MG63 (cell line): ENCODE measurements at regions not wholly inside any gene's neighbourhood (a gene's known extent, or its start where the extent isn't known, plus 50 kb on each side); places are given as distances from the start of the nearest gene placed in this dataset.
"Not testable (repeated sequence)": the region's sequence is repeated elsewhere in the genome, so short reads cannot be mapped to it uniquely, and the experiment has no call there.

Source experiments
- DNase-seq: peaks from one replicate; pipeline ENCODE4 v3.0.0-alpha.2; 2020
- H3K27me3 ChIP-seq: fragments of 250-450 bp; sonication (Bioruptor Pico); 2 replicates; pipeline ENCODE4 v1.5.1; 2020; ENCODE audit warnings: mild to moderate bottlenecking, moderate library complexity
- H3K36me3 ChIP-seq: fragments of 250-450 bp; sonication (Bioruptor Pico); 2 replicates; pipeline ENCODE4 v1.5.1; 2020; ENCODE audit warnings: mild to moderate bottlenecking, moderate library complexity
- H3K4me3 ChIP-seq: fragments of 250-450 bp; sonication (Bioruptor Pico); 2 replicates; pipeline ENCODE4 v1.5.1; 2020; ENCODE audit warnings: mild to moderate bottlenecking, moderate library complexity
- H3K9me3 ChIP-seq: fragments of 250-450 bp; sonication (Bioruptor Pico); 2 replicates; pipeline ENCODE4 v1.5.1; 2020; ENCODE audit warnings: mild to moderate bottlenecking, moderate library complexity

DNA sequence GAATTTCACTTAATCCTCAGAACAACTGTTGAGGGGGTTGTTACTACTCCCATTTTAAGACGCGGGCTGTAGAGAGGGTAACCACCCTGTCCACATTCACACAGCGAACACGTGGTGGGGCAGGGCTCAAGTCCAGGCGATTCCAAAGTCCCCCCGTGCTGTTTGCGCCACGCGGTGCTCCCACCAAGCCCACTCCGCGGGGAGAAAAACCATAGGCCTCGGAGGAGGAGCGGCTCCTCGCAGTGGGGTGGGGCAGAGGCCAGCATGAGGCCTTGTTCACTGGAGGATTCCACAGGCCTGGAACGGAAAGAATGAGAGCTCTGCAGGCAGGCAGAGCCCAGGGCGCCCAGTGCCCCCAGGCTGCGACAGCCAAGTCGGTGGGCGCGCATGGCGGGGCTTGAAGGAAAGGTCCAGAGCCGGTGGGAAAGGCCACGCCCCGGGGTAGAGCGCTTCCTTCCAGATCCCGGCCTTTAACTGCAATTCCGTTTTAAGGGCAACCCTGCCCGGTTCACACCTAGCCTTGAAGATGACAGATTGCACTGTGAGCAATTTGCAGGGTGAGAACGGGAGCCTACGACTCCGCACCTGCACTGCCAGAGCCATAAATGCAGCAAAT is 161.8 kb upstream of the TBL1XR1 start:
- Histone ChIP-seq H3K9me3 (no peaks in the 10 kb centered on the region), H3K27me3 (no peaks in the 10 kb centered on the region), H3K4me3 (no peak overlapping the region), H3K36me3 (no peaks in the 10 kb centered on the region)
- peak; percentile 30 for DNase-seq

DNA sequence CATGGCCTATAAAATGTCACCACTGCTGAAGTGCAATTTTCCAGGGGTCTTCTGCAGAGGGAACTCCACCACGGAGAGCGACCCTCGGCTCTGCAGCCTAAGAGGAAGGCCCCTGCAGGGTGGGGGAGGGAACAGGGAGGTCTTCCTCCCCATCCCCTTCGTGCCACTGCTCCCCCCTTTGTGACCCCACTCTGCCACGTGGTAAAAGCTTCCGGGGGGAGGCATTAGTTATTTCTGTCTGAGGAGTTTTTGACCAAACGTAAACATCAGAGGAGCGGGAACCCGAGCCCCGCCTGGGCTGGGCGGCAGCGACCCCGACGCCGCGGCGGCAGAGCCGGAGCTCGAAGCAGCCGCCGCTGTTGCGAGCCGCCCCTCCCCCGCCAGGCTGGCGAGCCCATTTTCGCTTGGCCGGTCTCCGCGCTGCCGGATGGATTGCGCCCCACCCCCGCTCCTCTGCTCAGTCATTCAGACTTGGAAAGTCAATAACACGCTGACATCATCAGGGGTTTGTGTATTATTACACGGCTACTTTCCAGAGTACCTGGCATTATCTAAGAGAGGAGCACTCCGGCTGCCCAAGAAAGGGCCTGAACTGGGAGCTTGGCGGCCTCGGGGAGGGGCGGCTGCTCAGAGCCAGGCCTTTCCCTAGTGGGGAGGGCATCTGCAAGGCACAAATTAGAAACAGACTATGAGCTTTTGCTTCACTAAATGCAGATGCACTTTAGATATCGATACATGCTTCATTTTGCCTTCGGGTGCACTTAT is 162.5 kb upstream of the TBL1XR1 start:
- DNase-seq = peak; percentile 92

DNA sequence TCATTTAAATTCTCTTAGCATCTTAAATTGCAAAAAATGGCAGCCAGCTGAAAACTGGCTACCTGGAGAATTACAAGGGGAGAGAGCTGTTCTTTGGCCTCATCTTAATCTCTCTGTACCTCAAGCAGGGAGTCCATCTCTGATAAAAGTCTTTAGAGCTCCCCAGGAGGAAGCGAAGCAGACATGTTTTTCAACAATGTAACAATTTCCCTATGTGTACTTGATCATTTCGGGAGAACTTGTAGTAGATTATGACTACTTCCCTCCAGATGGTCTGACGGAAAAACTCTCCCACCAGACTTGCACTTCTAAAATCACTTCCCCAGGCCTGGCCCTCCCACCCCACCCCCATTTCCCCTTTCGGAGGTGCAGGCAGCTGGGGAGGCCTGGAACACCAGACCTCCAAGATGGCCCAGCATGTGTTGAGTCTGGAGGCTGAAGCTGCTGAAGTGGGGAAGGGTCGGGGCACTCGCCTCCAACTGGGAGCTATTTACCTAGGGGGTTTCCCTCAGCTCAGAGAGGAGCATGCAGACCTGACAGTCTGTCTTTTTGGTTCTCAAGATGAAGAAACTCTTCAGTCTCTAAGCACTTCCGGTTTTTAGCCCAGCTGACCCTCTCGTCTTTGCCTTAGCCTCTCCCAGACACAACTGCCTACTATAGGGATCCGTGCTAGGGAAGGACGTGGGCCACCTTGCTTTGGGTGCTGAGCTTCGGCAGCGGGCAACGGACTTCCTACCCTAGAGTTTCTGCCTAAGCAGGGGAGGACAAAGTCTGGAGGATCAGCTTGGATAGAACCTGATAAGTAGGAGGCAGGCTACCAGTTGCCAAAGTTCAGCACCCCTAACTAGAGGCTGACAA is 164.0 kb upstream of the TBL1XR1 start:
- no peak overlapping the region for H3K4me3 ChIP-seq
- no peaks in the 10 kb centered on the region for H3K27me3 ChIP-seq
- no peak for DNase-seq
- no peaks in the 10 kb centered on the region for H3K9me3 ChIP-seq
- no peaks in the 10 kb centered on the region for H3K36me3 ChIP-seq

More for the DNA sequence above, 162.5 kb upstream of the TBL1XR1 start:
- Histone ChIP-seq H3K36me3 (no peaks in the 10 kb centered on the region), H3K4me3 (no peak overlapping the region), H3K9me3 (no peaks in the 10 kb centered on the region), H3K27me3 (no peaks in the 10 kb centered on the region)

DNA sequence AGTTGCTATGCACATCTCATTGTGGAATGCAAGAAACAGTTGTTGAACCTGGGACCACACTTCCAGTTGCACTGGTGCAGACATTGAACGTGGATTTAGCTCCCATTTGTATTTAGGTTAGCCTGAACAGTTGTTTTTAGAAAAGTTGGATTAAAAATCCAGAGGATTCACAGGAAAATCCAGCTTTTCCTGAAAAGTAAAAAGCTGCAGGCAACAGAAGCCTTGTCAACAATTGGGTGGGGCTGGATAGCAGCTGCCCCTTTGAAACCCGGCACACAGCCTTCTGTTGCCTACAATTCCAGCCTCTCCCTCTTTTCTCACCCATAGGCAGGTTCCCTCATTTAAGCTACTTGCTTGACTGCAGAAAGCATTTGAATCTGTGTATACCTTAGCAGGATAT is 165.3 kb upstream of the TBL1XR1 start:
- Histone ChIP-seq H3K36me3 (no peaks in the 10 kb centered on the region), H3K27me3 (no peaks in the 10 kb centered on the region), H3K9me3 (no peaks in the 10 kb centered on the region), H3K4me3 (no peak overlapping the region)
- DNase-seq = no peak

DNA sequence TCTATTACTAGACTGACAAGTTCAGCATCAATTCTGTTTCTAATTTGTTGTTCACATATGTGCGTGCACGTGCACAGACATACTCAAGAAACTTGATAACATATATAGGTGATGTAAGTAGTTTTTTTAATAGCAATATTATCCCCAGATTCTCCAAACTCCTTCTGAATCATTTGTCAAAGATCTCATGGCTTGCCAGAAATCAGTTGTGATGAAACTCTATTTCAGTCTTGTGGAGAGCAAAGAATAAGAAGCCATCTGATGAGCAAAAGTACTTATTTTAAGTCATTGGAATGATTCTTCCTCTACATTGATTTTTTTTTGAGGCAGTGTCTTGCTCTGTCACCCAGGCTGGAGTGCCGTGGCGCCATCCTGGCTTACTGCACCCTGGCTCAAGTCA is 167.0 kb upstream of the TBL1XR1 start:
- DNase-seq = no peak
- H3K36me3 ChIP-seq = no peaks in the 10 kb centered on the region
- H3K9me3 ChIP-seq = no peaks in the 10 kb centered on the region
- H3K27me3 ChIP-seq = no peaks in the 10 kb centered on the region
- no peak overlapping the region for H3K4me3 ChIP-seq

GRCh38 chr3:177365294-177365693 is 168.0 kb upstream of the TBL1XR1 start:
- not testable (repeated sequence) for DNase-seq, H3K36me3 ChIP-seq, H3K4me3 ChIP-seq, H3K9me3 ChIP-seq, H3K27me3 ChIP-seq

GRCh38 chr3:177367788-177368187 is 170.5 kb upstream of the TBL1XR1 start:
- no peaks in the 10 kb centered on the region for H3K9me3 ChIP-seq
- H3K4me3 ChIP-seq = no peak overlapping the region
- no peaks in the 10 kb centered on the region for H3K27me3 ChIP-seq
- DNase-seq = no peak
- no peaks in the 10 kb centered on the region for H3K36me3 ChIP-seq

GRCh38 chr3:177370246-177370822 is 173.1 kb upstream of the TBL1XR1 start:
- Histone ChIP-seq H3K4me3 (no peak overlapping the region), H3K9me3 (no peaks in the 10 kb centered on the region), H3K27me3 (no peaks in the 10 kb centered on the region), H3K36me3 (no peaks in the 10 kb centered on the region)
- DNase-seq = no peak

DNA sequence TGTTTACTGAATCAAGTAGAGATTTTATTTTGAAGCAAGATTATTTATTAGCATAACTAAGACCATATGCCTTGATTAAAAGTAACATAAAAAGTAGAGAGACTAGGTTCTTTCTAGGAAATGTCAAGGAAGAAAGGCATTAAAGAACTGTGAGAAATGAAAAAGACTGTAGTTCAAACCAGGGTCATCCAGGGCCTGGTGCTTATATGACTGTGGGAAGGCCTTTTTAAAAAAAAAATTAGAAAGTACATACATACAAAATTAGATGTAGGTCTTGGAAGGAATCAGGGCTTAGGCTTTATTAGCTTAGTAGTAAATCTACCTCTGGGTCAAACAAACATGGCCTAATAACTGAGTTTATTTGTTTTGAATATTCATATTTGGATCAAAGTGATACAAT is 173.9 kb upstream of the TBL1XR1 start:
- no peaks in the 10 kb centered on the region for H3K27me3 ChIP-seq
- H3K4me3 ChIP-seq = no peak overlapping the region
- no peaks in the 10 kb centered on the region for H3K9me3 ChIP-seq
- no peak for DNase-seq
- H3K36me3 ChIP-seq = no peaks in the 10 kb centered on the region

DNA sequence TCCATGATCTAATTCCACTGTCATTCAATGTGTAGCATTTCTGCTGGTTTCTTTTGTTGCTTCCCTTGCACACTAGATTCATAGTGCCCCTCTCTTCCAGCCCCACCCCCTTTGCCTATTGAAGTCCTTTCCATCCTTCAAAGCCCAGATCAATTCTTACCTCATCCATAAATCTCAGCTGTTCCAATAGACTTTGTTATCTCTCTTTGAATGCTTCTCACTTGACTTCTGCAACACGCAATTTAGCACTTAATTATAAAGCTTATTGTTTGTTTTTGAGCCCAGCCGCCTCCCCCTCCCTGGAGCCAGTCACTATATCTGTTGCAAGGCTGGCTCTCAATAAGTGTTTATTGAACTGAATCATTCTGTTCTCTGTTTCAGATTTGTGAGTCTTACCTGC is 174.6 kb upstream of the TBL1XR1 start:
- no peak for DNase-seq
- Histone ChIP-seq H3K27me3 (no peaks in the 10 kb centered on the region), H3K4me3 (no peak overlapping the region), H3K9me3 (no peaks in the 10 kb centered on the region), H3K36me3 (no peaks in the 10 kb centered on the region)

DNA sequence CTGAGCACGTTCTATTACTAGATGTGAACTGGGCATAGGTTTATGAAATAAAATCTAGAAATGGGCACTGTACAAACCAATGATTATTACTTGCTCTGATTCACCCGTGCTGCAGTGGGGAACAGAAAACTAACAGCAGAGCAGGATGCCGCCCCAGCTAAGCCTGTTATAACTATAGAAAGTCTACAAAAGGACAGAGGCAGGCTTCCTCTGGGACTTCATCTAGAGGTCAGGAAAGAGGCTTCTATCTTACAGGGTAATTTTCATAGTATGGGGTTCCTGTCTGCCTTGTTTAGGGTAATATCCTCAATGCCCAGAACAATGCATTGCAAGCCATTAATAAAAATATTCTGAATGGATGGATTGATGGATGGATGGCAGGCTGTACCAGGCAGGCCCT is 177.0 kb upstream of the TBL1XR1 start:
- H3K27me3 ChIP-seq = no peaks in the 10 kb centered on the region
- no peaks in the 10 kb centered on the region for H3K9me3 ChIP-seq
- H3K36me3 ChIP-seq = no peaks in the 10 kb centered on the region
- no peak overlapping the region for H3K4me3 ChIP-seq
- DNase-seq = no peak

DNA sequence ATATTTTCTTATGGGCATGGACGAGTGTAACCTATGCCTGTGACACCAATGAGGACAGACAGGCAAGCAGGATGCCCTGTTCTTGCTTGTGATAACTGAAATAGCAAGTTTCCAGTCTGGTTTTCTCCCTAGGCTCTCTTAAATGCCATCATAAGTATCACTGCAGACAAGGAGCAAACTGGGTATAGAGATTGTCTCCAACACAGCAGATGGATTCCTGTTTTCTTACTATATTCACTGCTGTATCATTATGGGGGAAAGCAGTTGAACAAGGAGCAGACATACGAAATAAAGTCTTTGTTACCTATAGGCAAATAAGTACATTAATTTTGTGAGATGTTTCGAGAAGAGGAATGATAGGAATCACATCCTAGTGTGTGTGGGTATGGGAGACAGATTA is 178.0 kb upstream of the TBL1XR1 start:
- DNase-seq = no peak
- Histone ChIP-seq H3K36me3 (no peaks in the 10 kb centered on the region), H3K9me3 (0 out of 2 replicates have a peak, but pooled peaks cover 3% of the 10 kb centered on the region), H3K27me3 (no peaks in the 10 kb centered on the region), H3K4me3 (no peak overlapping the region)

- H3K27me3 ChIP-seq = no peaks in the 10 kb centered on the region
- peaks cover 10% of the 10 kb centered on the region; the same call in 1 of the 2 replicates for H3K9me3 ChIP-seq
- no peaks in the 10 kb centered on the region for H3K36me3 ChIP-seq
- DNase-seq = no peak
- no peak overlapping the region for H3K4me3 ChIP-seq
Observed at GRCh38 chr3:177377166-177377565, 179.9 kb upstream of the TBL1XR1 start.

GRCh38 chr3:177378168-177378567 is 180.9 kb upstream of the TBL1XR1 start:
- DNase-seq = no peak
- H3K36me3 ChIP-seq = no peaks in the 10 kb centered on the region
- peaks cover 10% of the 10 kb centered on the region; the same call in 1 of the 2 replicates for H3K9me3 ChIP-seq
- H3K27me3 ChIP-seq = no peaks in the 10 kb centered on the region
- no peak overlapping the region for H3K4me3 ChIP-seq

GRCh38 chr3:177379045-177379444 is 181.8 kb upstream of the TBL1XR1 start:
- no peak for DNase-seq
- no peaks in the 10 kb centered on the region for H3K36me3 ChIP-seq
- H3K4me3 ChIP-seq = no peak overlapping the region
- H3K9me3 ChIP-seq = peaks cover 10% of the 10 kb centered on the region; the same call in 1 of the 2 replicates
- H3K27me3 ChIP-seq = no peaks in the 10 kb centered on the region

DNA sequence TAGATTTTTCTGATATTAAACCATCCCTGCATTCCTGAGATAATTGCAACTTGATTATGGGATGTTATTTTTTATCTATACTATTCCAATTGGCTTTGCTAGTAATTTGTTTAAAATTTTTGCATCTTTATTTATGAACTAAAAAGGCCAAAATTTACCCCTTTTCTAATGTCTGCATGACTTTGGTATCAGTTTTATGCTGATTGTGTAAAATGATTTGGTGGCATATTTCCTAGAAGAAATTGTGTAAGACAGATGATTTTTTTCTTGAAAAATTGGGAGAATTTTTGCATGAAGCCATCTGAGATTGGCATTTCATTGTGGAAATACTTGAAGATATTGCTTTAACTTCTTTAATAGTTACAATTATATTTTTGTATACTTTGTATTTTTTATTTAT is 183.8 kb upstream of the TBL1XR1 start:
- no peak for DNase-seq
- Histone ChIP-seq H3K36me3 (no peaks in the 10 kb centered on the region), H3K9me3 (peaks cover 10% of the 10 kb centered on the region; the same call in 1 of the 2 replicates), H3K4me3 (no peak overlapping the region), H3K27me3 (no peaks in the 10 kb centered on the region)

DNA sequence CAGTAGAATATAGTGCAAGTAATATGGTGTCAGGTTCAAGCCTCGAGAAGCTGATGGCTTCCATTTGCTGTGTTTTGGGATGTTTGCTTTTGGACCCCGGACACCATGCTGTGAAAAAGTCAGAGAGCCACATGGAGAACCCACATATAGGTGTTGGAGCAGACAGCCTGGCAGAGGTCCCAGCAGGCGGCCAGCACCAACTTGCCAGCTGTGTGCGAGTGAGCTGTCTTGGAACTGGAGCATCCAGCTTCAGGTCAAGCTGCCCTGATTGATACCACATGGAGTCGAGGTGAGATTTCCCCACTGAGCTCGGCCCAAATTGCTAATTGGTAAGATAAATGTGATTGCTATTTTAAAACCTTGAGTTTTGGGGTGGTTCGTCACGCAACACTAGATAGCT is 185.7 kb upstream of the TBL1XR1 start:
- Histone ChIP-seq H3K36me3 (no peaks in the 10 kb centered on the region), H3K9me3 (peaks cover 10% of the 10 kb centered on the region; the same call in 1 of the 2 replicates), H3K27me3 (no peaks in the 10 kb centered on the region), H3K4me3 (no peak overlapping the region)
- DNase-seq = peak; percentile 8
